GM20000 (cell line): ENCODE measurements at regions not wholly inside any gene's neighbourhood (a gene's known extent, or its start where the extent isn't known, plus 50 kb on each side); places are given as distances from the start of the nearest gene placed in this dataset.

Experiments used
- DNase-seq: peaks from one replicate; pipeline ENCODE4 v3.0.0; 2012; ENCODE audit warnings: low spot score
- CTCF ChIP-seq: IDR thresholded peaks from 2 replicates; pipeline ENCODE4 v1.5.1; 2012; ENCODE audit warnings: mild to moderate bottlenecking, control low read depth; ENCODE audit errors: extremely low read depth, missing control alignments

DNA sequence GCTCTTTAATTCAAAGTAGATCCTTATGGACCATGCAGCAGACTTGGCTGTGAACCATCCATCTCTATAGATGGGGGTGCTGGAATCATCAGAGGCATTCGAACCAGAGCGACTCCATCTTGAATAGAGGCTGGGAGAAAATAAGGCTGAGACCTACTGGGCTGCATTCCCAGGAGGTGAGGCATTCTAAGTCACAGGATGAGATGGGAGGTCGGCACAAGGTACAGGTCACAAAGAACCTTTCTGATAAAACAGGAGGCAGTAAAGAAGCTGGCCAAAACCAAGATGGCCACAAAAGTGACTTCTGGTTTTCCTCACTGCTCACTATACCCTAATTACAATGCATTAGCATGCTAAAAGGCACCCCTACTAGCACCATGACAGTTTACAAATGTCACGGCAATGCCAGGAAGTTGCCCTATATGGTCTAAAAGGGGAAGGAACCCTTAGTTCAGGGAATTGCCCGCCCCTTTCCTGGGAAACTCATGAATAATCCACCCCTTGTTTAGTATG is 89.2 kb upstream of the BRD7 start:
- no peak for TF ChIP-seq CTCF
- no peak for DNase-seq

DNA sequence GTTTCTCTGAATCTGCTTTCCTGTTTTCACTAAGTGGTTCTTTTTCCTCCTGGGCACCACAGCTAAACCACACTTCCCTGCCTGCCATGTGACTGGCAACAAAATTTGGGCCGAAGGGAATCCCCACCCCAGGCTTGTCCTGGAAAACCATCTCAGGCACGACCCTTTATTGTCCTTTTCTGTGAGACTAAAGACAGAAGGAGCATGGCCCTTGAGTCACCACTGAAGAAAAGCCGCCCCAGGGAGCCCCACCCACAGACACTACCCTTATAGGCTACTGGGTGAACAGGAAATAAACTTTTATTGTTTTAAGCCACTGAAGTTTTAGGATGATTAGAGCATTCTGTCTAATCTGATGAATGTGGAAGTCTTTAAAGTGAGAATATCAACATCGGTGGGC is 88.6 kb upstream of the BRD7 start:
- no peak for DNase-seq
- TF ChIP-seq CTCF, result no peak

DNA sequence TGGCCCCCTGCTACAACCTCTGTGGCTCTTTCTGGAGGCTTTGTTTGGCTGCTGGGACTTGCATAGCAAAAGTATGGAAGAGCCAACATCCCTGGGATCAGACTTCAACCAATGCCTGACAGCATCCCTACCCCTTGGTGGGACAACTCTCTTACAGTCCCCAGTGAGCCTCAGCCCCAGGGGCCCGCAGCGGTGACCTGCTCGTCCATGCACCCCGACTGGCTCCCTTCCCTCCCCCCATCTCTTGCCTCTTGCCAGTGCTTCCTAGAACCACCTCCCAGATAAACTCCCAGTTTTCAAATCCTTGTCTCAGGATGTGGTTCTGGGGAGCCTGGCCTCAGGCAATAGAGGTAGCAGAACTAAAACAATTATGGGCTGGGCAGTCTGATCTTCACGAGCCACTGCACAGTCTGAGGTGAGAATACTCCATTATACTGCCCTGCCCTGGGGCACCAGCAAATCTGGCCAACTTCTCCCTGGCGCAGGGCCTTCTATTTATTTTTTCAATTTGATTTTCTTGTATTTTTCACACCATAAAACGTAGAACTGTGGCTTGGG is 86.6 kb upstream of the BRD7 start:
- DNase-seq, result no peak
- TF ChIP-seq CTCF, result no peak

GRCh38 chr16:50453446-50453845 is 84.7 kb upstream of the BRD7 start:
- DNase-seq, result no peak
- TF ChIP-seq CTCF, result no peak

DNA sequence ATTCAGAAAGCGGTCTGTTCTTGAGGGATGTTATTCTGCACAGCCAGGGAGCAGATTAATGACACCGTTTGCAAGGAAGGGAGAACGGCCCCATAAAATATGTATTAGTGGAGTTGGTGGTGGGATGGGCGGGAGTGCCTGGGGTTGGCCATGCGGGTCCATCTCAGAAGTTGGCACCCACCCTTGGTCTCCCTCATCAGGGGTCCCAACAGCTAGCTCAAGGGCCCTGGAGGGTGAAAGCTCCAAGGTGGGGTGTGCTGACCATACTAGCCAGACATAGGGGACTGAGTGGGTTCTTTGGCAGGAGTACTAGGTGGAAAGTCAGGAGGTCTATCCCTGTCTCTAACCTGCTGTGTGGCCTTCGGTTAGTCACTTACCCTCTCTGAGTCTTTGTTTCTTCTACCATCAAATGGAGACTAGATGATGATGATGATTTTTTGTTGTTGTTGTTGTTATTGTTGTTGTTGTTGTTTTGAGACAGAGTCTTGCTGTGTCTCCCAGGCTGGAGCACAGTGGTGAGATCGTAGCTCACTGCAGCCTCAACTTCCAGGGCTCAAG is 83.2 kb upstream of the BRD7 start:
- TF ChIP-seq CTCF, result no peak
- DNase-seq, result no peak

DNA sequence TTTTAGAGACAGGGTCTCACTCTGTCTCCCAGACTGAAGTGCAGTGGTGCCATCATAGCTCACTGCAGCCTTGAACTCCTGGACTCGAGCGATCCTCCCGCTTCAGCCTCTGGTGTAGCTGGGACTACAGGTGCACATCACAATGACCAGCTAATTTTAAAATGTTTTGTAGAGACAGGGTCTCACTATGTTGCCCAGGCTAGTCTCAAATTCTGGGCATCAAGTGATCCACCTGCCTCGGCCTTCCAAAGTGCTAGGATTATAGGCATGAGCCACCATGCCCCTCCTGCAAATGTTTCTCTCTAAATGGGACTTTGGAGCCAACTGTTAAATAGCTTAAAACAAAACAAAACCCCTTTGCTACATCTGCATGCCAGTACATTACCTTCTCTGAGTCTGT is 82.2 kb upstream of the BRD7 start:
- DNase-seq, result no peak
- TF ChIP-seq CTCF, result no peak

- no peak for DNase-seq
- no peak for TF ChIP-seq CTCF
These were observed 81.0 kb upstream of the BRD7 start for GRCh38 chr16:50449800-50450199.
